Limb (tissue), 2 donors: ENCODE measurements at regions not wholly inside any gene's neighbourhood (a gene's known extent, or its start where the extent isn't known, plus 50 kb on each side); places are given as distances from the start of the nearest gene placed in this dataset.
"Not testable (repeated sequence)": the region's sequence is repeated elsewhere in the genome, so short reads cannot be mapped to it uniquely, and the experiment has no call there.

ENCODE experiments used
- DNase-seq, 2 donors: peaks; one replicate each; pipeline ENCODE4 v3.0.0-alpha.2; 2016; ENCODE audit errors: extremely low spot score in 2 of 2

DNA sequence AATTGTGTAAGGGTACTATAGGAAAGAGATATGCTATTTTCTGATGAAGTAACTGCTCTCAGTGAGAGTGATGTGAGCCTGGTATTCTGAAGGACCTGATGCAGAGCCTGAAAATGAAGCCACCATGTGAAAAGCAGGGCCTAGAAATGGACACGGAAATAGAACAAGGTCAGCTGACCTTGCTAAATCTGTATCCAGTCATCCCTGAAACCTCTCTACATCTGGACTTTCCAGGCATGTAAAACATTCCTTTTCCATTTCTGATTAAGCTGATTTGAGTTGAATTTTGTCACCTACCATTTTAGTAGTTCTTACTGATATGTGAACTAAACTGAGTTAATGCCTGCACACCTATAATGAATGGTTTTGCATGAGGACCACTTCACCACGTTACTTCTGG lies 72.4 kb upstream of the NEIL3 start:
- no peak for DNase-seq

DNA sequence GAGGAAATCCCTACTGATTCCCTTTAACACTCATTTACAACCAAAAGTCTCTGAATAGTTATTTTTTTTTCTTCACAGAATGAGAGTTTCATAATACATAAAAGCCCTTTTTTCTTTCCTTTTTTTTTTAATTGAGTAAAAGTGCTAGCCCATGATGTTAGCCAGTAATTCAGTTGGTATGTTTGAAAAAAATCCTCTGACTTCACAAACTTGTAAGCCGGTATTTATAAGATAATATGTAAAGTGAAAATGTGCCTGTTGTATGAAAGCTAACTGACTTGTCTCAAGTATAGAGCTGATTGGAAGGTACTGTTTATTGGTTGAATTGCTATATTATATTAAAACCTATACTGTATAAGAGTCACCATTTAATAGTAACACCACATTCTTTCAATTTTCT lies 70.2 kb upstream of the NEIL3 start:
- DNase-seq = no peak

DNA sequence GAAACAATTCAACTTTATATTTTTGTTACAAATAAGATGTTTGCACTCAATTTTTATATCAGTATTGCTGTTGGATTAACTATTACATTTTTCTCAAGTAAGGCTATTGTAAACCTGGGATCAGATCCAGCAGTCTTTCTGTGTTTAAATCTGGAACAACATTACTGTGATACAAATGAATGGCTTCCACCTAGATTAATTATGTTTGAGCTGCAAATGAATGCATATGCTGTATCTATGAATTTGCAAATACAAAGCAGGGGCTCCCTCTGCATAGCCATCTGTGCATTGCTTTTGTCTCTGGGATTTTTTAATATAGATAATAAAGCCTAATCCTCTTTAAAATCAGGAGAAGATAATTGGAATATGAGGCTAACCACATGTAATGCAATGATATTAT lies 69.8 kb upstream of the NEIL3 start:
- no peak for DNase-seq

DNA sequence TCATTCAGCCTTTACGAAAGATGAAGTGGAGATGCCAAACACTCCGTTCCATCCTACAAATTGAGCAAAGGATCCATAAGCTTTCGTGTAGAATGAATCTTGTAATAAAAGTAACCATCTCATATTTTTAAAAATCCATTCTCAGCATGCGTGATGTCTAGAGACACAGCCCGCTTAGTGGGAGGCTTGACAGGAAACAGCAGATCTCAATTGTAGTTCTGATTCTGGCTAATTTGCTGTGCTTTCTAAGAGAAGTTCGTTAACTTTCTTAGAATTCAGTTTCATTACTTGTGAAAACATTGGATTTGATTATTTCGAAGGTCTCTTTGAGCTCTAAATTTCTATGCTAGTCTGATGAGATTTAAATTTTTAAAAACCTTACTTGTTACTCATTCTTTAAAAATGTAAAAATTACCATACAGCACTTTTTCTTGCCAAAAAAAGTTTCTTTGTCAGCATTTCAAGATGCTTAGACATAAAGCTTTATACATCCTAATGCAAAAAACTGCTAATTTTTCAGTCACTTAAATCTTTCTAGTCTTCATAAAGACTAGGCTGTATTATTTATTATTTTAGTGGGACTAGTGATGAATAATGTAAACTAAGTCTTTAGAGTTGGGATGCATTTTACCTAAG lies 66.9 kb upstream of the NEIL3 start:
- no peak for DNase-seq

DNA sequence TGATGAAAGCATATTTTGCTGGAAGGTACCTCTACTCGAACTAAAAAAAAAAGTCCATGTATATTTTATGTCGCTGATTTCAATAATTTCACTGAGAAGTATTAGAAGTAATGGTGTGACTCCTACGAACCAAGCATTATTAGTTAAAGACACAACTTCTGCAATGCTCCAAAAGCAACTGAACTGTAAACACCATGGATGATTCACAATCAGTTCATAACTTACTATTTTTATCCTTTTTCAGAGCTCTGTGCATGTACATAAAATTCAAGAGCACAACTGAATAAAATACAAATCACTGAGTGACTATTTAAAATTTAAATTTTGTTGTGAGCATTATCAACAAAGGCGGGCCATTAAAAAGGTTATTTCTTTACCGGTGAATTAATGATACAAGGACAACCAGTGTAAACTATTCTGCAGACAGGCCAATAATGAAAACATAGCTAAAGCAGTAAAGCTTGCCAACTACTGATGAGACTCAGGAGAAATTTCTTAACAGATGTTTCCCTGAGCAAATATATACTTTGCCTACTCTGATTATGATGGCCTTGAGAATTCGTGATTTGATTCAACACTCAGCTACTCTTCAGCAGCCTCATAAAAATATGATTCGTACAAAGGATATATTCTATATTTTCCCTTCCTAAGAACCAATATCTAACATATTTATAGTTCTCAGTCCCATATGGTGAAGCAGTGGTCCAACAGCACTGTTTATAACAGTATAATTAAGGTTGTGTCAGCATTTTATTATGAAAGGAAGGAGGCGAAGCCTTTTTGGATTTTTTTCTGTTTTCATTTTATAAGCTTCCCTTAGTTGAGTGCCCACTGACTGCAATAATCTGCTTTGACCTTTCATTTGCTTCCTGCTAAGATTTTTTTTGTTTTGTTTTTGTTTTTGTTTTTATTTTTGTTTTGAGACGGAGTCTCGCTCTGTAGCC lies 62.8 kb upstream of the NEIL3 start:
- DNase-seq = no peak

DNA sequence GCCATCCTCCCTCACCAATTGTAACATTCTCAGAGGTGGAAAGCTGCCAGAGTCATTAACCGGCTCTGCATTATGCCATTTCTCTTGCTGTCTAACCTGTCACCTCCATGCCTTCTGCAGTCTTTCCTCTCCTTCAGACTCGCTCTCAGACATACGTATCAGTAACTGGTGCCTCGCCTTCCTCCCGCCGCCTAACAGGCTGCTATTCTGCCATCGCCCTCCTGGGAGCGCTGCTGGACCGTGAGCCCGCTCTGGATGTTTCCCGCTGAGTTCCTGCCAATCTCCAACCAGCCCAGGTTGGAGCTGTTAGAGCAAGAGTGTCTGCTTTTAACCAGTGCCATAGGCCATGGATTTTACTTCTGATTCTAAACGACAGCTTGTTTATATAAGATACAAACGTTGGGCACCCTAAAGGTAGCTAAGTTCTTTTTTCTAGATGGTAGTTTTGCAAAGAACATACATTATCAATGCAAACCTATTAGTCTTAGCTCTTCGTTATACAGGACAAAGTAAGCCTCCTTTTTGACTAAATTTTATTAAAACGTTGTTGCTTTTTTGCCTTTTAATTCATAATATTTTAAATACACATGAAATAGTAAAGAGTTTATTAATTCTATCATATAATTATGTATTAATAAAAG lies 59.5 kb upstream of the NEIL3 start:
- peak; percentile 60 to 83 for DNase-seq

DNA sequence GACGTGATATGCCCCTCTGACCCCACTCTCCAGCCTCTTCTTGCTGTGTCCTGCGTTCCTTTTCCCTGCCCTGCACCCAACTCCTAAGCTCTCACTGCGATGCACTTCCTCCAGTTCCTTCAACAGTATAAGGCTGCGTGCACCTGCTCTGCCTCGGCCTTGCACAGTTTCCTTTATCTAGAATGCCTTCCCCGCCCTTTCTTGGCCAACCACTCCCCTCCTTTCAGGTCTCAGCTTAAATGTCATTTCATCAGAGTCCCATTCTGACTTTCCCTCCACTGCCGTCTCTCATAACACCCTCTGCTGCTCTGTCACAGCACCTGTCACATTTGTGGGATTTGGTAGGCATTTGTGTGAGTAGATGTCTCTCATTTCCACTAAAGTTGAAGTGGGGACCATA lies 58.4 kb upstream of the NEIL3 start:
- no peak for DNase-seq

DNA sequence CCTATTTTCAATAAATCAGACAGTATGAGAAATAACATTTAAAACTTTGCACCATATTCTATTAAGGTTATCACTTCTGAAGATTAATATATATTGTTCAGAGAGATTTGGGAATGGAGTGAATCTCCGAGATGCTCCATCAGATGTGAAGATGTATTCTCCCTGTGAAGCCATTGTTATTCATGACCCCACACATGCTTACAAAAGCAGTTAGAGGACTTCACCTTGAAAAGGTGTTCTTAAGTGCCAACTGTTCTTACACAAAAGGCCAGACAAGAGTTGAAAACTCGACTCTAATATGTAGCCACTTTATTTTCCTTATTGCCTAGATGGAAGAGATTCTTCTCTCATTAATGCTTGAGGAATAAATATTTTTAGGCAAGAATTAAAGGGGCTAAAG lies 54.3 kb upstream of the NEIL3 start:
- DNase-seq = no peak

DNA sequence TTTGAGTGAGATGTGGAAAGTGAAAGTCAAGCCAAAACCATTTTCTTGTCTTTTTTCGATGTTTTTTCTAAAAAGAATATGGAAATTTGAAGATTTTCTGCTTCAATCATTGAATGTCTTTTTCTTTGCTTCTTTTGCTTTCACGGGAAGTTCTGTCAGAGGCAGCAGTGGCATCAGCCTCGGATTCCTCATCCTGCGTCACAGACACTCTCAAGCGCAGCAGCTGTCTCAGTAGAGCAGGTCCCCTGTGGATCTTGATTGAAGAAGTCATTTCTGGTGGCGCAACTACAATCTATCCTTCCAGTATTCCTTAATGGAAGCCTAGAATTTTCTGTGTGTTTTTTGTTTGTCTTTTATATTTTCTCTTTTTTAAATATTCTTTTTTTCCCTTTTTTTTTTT lies 52.7 kb upstream of the NEIL3 start:
- no peak for DNase-seq

DNA sequence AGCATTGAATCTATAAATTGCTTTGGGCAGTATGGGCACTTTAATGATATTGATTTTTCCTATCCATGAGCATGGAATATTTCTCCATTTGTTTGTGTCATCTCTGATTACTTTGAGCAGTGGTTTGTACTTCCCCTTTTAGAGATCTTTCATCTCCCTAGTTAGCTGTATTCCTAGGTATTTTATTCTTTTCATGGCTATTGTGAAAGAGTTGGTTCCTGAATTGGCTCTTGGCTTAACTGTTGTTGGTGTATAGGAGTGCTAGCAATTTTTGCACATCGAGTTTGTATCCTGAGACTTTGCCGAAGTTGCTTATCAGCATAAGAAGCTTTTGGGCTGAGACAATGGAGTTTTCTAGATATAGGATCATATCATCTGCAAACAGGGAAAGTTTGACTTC lies 50.2 kb upstream of the NEIL3 start:
- not testable (repeated sequence) for DNase-seq
